ENCODE measurements at regions not wholly inside any gene's neighbourhood (a gene's known extent, or its start where the extent isn't known, plus 50 kb on each side); places are given as distances from the start of the nearest gene placed in this dataset.

DNA sequence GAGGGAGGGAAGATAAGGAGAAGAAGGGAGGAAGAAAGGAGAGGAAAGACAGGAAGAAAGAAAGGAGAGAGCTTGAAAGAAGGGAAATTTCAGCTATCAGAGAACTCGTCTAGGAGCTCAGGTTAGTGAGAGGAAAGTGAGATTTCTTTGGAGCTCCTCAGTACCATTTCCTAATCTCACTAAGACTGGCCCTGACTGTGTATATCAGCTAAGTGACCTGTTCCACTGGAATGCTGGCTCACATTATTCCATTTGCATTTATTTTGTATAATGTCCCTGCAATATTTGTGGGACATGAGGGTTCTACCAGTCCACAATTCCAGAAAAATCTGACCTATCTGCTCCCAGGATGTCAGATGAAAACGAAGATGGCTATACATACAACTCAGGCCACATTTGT lies 114.7 kb upstream of the CELF2 start:
- DNase-seq (ENCODE audit: low read depth, low spot score) (no peak), ATAC-seq (no peak)
- Histone ChIP-seq H3K4me2 (ENCODE audit: low read length) (no peak overlapping the region), H3K9ac (ENCODE audit: low read length) (no peak overlapping the region), H3K9me3 (ENCODE audit: control insufficient read depth in 1 of 2, insufficient read depth in 1 of 2, low read depth in 1 of 2, low read length in 2 of 2) (peaks cover 10 to 16% of the 10 kb centered on the region in 2 experiments; a peak in 2 of 4 replicates), H3K79me2 (ENCODE audit: insufficient read depth, low read length) (no peaks in the 10 kb centered on the region), H3K27me3 (ENCODE audit: insufficient read depth, low read length) (no peaks in the 10 kb centered on the region), H3K27ac (ENCODE audit: low read depth, low read length) (no peak overlapping the region), H3K36me3 (ENCODE audit: control insufficient read depth in 1 of 2, insufficient read depth in 2 of 2, low read length in 2 of 2) (no peaks in the 10 kb centered on the region), H3K4me3 (replicated peaks in 1 of 2; ENCODE audit: low read depth in 1 of 2, low read length in 2 of 2) (no peak overlapping the region), H3K4me1 (ENCODE audit: control insufficient read depth in 1 of 2, insufficient read depth in 2 of 2, low read length in 2 of 2) (no peaks in the 10 kb centered on the region), H2AFZ (ENCODE audit: low read depth, low read length, poor library complexity, severe bottlenecking) (no peak overlapping the region), H4K20me1 (ENCODE audit: insufficient read depth) (no peaks in the 10 kb centered on the region), H3K9me2 (ENCODE audit: insufficient read depth) (no peaks in the 10 kb centered on the region)
- BruUV-seq (replicated peaks): no TSS peak
- RAD21 ChIA-PET (ENCODE audit: low non-redundant PET in 1 of 2, low total read pairs in 2 of 2, uncharacterized antibody in 2 of 2, unreplicated experiment in 2 of 2): no interaction called here
- TF ChIP-seq EZH2phosphoT487 (IDR thresholded peaks at IDR 0.05; ENCODE audit: borderline replicate concordance) (no peak), ATF3 (IDR thresholded peaks at IDR 0.05) (no peak), REST (IDR thresholded peaks at IDR 0.05; ENCODE audit: low read depth) (no peak), EZH2 (IDR thresholded peaks at IDR 0.05) (no peak), CTCF (IDR thresholded peaks at IDR 0.05 in 2 of 3, conservative IDR thresholded peaks at IDR 0.05 in 1 of 3; ENCODE audit: borderline replicate concordance in 1 of 3, insufficient read depth in 1 of 3, low read depth in 2 of 3, low read length in 2 of 3) (no peak), YY1 (IDR thresholded peaks at IDR 0.05; ENCODE audit: extremely low read depth, insufficient replicate concordance, low read depth, low read length) (no peak), ELF1 (IDR thresholded peaks at IDR 0.05; ENCODE audit: borderline replicate concordance, low read depth) (no peak), EGR1 (IDR thresholded peaks at IDR 0.05; ENCODE audit: low read depth) (no peak), SIN3A (IDR thresholded peaks at IDR 0.05; ENCODE audit: low read depth) (no peak), ZFX (IDR thresholded peaks at IDR 0.05) (no peak), JUND (IDR thresholded peaks at IDR 0.05) (no peak), SP1 (IDR thresholded peaks at IDR 0.05; ENCODE audit: low read depth) (no peak)
- TF ChIP-seq, protein P1, sequence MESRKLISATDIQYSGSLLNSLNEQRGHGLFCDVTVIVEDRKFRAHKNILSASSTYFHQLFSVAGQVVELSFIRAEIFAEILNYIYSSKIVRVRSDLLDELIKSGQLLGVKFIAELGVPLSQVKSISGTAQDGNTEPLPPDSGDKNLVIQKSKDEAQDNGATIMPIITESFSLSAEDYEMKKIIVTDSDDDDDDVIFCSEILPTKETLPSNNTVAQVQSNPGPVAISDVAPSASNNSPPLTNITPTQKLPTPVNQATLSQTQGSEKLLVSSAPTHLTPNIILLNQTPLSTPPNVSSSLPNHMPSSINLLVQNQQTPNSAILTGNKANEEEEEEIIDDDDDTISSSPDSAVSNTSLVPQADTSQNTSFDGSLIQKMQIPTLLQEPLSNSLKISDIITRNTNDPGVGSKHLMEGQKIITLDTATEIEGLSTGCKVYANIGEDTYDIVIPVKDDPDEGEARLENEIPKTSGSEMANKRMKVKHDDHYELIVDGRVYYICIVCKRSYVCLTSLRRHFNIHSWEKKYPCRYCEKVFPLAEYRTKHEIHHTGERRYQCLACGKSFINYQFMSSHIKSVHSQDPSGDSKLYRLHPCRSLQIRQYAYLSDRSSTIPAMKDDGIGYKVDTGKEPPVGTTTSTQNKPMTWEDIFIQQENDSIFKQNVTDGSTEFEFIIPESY (IDR thresholded peaks at IDR 0.05; ENCODE audit: extremely low read depth, insufficient replicate concordance, low read length): no peak
- intact Hi-C loops (cut with micrococcal nuclease): no loop called here
- POLR2A ChIA-PET: no interaction called here
- CTCF ChIA-PET: no interaction called here

Data from HCT116 (cell line).